SH-SY5Y (cell line): ENCODE measurements at regions not wholly inside any gene's neighbourhood (a gene's known extent, or its start where the extent isn't known, plus 50 kb on each side); places are given as distances from the start of the nearest gene placed in this dataset.

ENCODE experiments used
- GATA2 ChIP-seq: IDR thresholded peaks from 2 replicates; pipeline ENCODE4 v1.6.1; 2011; ENCODE audit warnings: mild to moderate bottlenecking, low read depth, low read length
- GATA3 ChIP-seq: IDR thresholded peaks from 2 replicates; pipeline ENCODE4 v1.6.1; 2011; ENCODE audit warnings: low read depth, mild to moderate bottlenecking, low read length, moderate library complexity

DNA sequence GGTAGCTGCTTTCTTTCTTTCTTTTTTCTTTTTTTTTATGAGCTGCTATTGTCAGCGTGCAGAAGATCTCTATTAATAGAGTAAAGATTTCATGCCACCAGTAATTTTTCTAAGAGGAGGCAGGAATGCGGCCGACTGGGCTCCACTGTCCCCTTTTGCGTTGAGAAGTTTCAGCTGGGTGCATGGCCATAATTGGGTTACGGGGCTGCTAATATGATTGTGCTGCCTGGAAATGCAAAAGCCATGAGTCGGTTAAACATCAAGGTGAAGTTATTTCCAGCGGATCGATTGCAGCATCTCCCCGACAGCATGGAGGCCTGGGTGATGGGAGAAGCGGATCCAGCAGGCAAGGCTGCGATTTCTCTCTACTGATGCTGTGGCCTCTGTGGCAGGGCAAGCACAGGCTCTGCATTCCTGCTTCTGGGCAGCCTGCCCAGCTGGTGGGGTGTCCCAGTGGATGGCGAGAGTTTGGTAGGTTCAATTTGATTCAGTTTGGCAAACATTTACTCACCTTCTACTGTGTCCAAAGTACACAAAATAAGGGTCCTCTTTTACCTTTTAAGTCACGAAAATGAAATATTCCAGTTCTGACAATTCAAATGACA lies 54.4 kb upstream of the PRMT8 start:
- TF ChIP-seq GATA2 (no peak), GATA3 (no peak)
